Activated CD4-positive, alpha-beta T cell treated with anti-CD3 and anti-CD28 coated beads, Interleukin-2, Interleukin-6, amounts not matched to agents 100 ng/mL and 50 ng/mL, durations not matched to agents 16 hours and 8 hours (primary cell): ENCODE measurements at regions not wholly inside any gene's neighbourhood (a gene's known extent, or its start where the extent isn't known, plus 50 kb on each side); places are given as distances from the start of the nearest gene placed in this dataset.
A peak's percentile ranks its signal among the peaks of the same experiment; 100 is the strongest.

ENCODE experiments used
- DNase-seq: peaks from one replicate; pipeline ENCODE4 v3.0.0-alpha.2; 2020

DNA sequence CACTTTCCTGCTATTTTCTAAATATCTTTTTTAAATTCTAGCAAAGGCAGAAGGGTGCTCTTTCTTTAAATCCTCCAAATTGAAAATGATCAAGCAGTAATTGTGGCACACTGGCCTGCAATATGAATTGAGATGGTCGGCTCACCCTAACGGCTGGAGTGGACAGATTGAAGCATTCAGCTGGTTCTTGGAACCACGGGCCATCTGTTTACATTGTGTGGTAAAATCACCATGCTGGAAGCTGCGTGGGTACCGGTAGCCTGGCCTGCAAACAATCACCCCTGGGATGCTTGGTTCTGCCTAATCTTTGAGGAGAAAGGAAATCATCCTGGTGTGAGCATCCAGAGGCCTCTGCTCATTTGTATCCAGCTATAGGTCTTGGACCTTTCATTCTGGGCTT is 289.3 kb downstream of the ZNF608 start:
- DNase-seq, result no peak

GRCh38 chr5:124456249-124456648 is 290.2 kb downstream of the ZNF608 start:
- DNase-seq, result no peak

GRCh38 chr5:124454081-124454480 is 292.4 kb downstream of the ZNF608 start:
- DNase-seq, result no peak

GRCh38 chr5:124453221-124454051 is 293.0 kb downstream of the ZNF608 start:
- DNase-seq, result peak; percentile 33

DNA sequence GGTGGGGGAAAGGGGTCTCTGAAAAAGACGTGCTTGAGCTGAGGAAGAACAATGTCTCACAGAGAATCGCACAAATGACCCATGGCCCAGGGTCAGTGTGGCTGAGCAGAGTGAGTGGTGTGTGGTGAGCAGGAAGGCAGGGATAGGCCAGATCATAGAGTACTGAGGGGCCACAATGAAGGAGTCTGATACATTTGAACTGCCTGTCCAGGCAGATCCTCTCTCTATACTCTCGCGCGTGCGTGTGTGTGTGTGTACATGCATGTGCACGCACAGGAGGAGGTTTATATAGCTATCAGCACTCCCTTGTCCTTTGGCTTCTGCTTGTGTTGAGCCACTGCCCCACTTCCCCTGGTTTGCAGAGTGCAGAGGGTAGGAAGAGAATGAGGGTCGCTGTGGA is 294.0 kb downstream of the ZNF608 start:
- DNase-seq, result no peak

- no peak for DNase-seq
Observed at GRCh38 chr5:124451721-124452383, 294.6 kb downstream of the ZNF608 start.

GRCh38 chr5:124446120-124446519 is 300.3 kb downstream of the ZNF608 start:
- no peak for DNase-seq

DNA sequence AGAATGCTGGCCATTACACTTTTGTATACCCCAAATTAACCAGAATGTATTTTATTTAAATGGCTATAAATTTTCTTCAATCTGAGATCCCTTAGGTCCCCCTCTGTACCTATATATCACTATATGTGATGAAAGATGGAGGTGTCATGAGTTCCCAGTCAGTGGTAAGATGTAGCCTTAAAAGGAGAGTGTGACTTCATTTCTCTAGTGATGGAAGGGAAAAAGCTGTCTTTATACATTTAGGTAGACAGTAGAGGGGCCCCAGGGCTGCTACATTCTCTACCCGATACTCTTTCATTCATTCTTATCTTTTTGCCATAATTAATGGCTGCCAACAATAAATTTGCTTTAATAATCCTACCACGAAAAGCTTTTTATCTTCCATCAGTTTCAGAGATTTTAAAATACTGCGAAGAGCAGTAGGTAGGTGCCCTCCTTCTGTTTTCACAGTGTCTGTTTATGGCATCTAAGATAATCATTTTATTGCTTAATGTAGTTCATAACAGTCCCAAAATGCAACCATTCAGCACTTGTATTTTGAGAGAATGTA is 301.3 kb downstream of the ZNF608 start:
- no peak for DNase-seq

DNA sequence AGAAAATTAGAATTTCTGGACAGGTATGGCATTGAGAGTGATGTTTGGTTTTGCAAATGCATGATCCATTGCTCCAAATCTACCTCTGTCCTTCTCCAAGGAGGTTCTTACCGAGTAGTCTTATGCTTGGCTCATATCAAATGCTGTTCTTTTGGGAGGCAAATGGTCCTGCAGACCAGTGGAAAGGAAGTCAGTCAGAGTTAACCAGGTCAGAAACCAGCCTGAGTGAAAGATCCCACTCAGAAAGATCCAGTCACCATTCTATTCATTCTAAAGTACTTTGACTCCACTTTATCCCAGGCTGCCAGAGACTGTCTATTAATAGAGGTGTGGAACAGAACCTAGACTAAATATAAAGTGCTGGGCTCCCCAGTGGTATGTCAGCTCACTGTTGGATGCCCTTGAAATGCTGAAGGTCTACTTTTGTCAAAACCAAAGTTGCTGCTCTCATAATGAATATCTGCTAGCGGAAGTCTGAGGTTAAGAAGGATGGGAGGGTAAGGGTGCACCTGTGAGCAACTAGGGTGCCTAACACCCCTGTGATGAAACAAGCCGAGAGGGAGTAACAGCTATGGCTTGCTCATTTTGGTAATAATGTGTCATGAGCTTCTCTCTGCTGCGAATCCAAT is 302.2 kb downstream of the ZNF608 start:
- DNase-seq, result peak; percentile 58

DNA sequence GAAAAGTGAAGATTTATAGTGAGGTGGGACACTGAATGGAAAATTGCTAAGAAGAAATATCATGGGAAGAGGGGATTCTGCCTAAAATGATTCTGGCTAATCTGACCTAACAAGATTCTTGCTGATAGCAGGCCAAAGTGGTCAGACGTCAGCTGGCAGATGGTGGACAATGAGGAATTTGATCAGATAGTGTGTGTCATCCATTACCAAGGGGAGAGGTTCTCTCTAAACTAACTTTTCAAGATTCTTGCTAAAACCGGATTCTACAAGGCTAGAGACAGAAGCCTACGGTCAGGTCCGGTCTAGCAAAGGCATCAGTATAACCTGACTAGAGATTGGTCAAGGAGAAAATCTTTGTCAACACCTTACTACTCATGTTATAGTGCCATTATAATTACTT is 306.0 kb downstream of the ZNF608 start:
- DNase-seq, result no peak

- no peak for DNase-seq
Observed at GRCh38 chr5:124439609-124440008, 306.8 kb downstream of the ZNF608 start.

DNA sequence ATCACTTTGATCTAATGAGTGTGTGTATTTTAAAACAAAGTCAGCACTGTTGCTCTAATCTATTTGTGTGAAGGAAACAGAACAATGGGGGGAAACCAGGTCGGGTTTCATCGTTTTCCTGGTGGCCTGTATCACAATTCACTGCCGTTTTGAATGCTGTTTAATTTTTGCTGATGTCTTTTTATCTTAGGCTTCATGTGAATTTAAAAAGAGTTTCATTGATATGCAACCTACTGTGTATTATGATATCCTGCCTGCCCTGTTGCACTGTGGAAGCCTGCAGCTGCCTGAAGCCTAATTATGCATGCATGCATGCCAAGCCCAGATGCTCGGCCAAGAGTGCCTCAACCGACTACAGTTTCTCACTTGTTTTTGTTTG is 307.5 kb downstream of the ZNF608 start:
- DNase-seq, result no peak

DNA sequence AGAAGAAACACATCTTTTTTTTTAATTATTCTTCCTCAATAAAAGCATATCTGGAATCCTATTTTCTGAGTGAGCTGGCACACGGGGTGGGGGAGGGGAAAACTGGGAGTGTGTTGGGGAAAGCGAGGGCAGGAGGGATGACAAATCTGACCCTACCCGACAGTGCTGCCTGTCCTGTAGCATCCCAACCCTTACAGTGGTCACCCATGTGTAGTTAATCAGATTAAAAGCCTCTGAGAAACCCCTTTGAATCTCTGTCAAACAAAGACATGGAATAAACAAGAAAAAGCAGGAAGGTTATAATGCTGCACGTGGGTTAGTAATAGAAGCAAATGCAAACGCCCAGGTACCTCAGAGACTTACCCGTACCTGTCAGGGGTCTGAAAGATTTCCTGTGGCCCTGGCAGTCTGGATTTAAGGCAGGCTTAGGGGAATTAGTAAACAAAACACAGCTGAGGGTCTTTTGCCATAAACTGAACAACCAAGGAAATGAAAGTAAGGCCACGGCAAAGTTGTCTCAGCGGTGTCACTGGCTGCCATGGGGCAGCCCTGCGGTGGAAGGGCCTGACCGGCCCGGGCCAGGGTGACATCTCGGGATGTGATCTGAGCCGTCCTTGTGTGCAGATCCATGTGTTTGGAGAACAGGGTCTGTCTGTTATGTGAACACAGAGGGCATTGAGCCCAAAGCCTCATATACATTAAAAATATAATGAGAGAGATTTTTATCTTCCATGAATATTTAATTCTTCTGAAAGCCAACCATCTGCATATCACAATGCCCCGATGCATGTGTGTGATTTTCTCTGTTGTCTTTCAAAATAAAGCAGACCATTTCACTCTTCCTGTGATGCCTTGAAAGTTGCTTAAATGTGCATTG is 308.2 kb downstream of the ZNF608 start:
- DNase-seq, result no peak

DNA sequence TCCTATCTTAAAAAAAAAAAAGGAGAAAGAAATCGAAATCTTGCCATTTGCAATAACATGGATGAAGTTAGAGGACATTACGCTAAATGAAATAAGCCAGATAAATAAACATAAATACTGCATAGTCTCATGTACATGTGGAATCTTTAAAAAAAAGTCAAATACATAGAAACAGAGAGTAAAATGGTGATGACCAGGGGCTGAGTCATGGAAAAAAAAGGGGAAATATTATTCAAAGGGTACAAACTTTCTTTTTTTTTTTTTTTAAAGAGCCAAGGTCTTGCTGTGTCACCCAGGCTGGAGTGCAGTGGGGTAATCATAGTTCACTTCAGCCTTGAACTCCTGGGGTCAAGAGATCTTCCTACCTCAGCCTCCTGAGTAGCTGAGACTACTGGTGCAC is 310.1 kb downstream of the ZNF608 start:
- no peak for DNase-seq

DNA sequence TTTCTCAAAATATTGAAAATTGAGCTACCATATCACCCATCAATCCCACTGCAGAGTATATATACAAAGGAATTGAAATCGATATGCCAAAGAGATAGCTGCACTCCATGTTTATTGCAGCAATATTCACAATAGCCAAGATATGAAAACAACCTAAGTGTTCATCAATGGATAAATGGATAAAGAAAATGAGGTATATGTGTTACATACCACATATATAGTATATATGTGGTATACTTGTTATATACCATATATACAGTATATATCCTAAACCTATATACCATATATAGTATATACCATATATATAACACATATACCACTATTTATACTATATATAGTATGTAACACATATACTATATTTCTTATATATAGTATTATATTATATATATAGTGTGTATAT is 313.3 kb downstream of the ZNF608 start:
- DNase-seq, result no peak

GRCh38 chr5:124421584-124421983 is 324.9 kb downstream of the ZNF608 start:
- no peak for DNase-seq

- DNase-seq, result no peak
Observed at GRCh38 chr5:124420952-124421351, 325.5 kb downstream of the ZNF608 start.

- DNase-seq, result no peak
Observed at GRCh38 chr5:124419531-124419930, 326.9 kb downstream of the ZNF608 start.

- DNase-seq, result no peak
Observed at GRCh38 chr5:124418390-124418789, 328.0 kb downstream of the ZNF608 start.

DNA sequence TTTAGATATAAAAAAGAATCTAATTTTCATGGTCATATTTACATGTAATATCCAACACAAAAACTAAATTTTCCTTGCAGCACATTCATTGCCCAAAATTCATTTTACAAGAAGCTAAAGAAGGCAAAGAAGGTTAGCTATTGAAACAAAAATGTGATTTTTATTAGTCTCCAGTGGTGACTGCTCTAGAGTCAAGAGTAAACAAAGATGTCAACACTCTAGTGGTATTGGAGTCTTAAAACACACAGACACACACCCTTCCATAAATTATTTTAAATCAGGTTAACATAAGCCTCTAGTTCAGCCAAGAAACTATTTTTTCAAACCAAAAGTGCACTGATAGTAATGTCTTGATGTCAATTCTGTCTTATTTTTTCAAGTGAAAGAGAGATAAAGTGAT is 329.2 kb downstream of the ZNF608 start:
- no peak for DNase-seq

- DNase-seq, result no peak
Observed at GRCh38 chr5:124416627-124417026, 329.8 kb downstream of the ZNF608 start.

- no peak for DNase-seq
Observed at GRCh38 chr5:124414973-124415372, 331.5 kb downstream of the ZNF608 start.
